GM21526 (cell line): ENCODE measurements at regions not wholly inside any gene's neighbourhood (a gene's known extent, or its start where the extent isn't known, plus 50 kb on each side); places are given as distances from the start of the nearest gene placed in this dataset.

ENCODE experiments used
- ATAC-seq: cut with Tn5 transposase; IDR thresholded peaks from one replicate; pipeline ENCODE4 v1.9.1; 2021; ENCODE audit warnings: moderate library complexity; ENCODE audit not compliant: unreplicated experiment, low FRiP score

DNA sequence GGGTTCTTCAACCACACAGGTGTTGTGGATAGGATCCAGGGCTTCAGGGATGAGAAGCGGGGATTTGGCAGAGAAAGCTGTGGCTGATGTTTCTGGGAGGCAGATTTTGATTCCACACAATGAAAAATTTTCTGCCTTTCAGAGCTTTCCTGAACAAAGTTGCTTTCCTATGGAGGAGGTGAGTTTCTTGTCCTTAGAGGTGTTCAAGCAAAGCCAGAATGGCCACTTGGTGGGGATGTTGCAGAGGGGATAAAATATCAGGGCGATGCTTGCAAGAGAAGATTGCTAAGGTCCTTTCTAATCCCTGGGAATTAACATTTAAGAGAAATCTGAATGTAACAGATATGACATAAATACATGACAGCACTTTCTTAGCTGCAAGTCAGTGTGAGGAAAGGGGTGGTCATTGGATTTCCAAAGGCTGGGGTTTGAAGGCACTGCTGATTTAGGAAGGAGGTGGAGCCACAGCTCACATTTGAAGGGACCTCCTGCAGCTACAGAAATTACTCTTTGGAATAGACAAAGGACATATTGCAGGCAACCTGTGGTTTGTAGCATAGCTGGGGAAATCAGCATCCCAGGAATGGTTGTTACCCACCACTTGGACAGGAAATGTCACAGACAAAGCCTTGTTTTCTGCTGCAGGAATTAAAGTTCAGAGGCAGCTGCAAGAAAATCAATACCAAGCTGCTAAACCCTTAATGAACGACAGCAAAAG is 271.1 kb upstream of the CHD6 start:
- ATAC-seq = no peak

DNA sequence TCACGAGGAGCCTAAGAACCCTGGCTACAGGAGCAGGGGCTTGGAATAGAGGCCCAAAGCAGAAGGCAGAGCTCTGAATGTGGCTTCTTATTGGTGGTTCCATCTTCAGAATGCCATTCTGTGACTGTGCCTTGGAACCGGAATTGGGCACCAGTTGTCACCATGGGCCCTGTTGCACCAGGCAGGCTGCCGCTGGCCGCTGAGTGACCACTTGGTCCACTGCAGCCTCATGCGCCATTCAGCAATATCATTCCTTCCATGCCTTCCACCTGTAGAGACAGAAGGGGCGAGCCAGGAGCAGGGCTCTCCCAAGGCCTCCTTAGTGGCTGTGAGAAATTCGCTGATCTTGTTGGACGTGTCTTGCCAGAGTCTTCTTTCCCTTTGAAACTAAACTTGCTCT is 270.3 kb upstream of the CHD6 start:
- ATAC-seq = no peak

DNA sequence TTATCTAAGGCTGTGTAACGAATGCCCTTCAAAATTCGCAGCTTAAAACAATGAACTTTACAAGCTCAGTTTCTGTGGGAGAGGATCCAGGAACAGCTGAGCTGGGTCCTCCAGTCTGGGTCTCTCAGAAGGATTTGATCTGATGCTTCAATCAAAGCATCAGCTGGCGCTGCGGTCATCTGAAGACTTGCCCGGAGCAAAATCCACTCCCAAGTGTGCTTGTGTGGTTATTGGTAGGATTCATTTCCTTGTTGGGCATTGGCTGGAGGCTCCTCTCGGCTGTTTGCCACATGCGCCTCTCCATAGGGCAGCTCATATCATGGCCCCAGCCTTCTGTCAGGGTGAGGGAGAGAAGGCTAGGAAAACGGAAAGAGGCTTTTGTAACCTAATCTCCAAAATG is 269.3 kb upstream of the CHD6 start:
- no peak for ATAC-seq

DNA sequence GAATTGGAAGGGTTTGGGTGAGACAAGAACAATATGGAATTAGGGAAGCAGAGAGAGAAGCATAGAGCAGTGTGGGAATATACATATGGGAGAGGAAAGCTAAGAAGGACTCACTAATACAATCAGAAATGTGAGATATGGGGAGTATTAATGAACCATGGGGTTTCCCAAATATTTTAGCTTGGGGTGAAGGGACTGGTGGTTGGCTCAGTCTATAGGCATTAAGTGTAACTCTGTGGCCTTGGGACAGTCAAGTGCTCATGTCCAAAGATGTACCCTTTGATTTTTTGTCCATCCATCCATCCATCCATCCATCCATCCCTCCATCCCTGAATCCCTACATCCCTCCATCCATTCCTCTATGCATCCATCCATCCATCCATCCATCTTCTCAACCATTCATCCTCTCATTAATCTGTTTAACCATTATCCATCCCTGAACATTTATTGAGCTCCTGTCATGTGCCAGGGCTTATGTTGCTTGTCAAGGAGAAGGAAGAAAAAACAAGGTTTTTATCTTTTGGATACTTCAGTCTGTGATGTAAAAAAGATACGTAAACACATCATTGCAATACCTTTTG is 263.4 kb upstream of the CHD6 start:
- ATAC-seq = no peak

DNA sequence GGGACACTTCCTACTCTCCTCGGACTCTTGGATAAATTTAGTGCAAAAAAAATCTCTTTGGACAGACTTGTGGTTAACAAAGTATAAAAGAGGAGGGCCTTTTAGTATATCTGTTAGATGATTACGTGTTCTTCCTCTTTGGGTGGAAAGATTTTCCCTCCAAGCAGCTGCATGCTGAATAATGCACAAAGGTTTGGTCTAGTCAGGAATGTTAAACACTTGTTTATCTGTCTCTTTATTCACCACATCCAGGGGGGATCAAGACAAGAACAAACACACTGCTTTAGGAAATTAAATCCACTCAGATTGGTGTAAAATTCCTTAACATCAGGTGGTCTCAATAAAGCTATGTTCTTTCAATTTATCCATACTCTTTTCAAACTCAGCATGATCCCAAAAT is 260.9 kb upstream of the CHD6 start:
- no peak for ATAC-seq

DNA sequence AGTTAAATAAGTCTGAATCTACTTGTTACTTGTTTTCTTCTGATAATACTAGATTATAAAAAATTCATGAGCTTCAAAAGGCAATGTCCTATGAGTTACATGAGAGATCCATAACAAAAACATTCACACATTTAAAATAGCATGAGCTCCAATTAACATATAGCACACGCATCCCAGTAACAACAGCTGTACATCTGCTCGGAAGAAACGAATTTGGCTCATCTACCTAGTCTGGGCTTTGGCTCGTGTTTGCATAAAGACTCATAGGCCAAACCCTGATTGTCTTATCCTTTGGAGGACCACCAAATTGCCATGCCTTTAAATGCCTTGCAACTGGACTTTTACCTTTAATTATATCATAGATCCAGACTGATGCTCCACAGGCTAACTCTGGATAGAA is 259.7 kb upstream of the CHD6 start:
- no peak for ATAC-seq

DNA sequence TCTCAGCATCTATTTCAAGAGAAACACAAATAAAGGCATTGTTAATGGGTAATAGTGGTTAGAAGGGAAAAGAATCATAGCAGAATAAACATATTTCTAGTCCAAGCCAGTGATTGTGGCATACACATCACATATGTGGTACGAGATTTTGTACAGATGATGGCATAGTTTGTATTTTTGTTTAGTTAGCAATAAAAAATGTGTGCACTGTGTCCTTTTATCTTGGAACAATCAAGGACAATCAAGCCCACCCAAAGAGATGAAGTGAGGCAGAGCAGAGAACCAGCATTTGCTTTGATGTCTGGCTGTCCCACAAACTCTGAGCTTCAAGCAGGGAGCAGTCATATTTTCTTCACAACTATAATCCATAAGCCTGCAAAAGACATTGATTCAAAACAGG is 256.5 kb upstream of the CHD6 start:
- ATAC-seq = no peak

DNA sequence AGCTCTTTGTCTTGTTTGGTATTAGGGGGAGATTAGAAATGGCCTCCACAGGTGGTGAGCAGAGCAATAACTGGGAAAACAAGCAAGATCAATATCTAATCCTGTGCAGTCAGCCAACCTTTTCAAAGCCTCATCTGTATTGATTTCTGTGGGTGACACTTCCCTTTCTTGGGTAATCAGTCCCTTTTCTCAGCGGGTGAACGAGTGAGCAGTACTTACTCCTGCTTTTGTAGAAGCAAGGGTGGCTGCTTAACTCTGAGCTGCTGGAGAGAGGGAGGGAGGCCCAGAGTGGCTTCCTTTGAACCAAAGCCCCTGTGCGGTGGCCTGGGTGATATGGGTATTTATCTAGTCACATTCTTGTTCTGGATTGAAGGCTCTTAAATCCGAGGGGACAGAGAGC is 254.8 kb upstream of the CHD6 start:
- no peak for ATAC-seq

DNA sequence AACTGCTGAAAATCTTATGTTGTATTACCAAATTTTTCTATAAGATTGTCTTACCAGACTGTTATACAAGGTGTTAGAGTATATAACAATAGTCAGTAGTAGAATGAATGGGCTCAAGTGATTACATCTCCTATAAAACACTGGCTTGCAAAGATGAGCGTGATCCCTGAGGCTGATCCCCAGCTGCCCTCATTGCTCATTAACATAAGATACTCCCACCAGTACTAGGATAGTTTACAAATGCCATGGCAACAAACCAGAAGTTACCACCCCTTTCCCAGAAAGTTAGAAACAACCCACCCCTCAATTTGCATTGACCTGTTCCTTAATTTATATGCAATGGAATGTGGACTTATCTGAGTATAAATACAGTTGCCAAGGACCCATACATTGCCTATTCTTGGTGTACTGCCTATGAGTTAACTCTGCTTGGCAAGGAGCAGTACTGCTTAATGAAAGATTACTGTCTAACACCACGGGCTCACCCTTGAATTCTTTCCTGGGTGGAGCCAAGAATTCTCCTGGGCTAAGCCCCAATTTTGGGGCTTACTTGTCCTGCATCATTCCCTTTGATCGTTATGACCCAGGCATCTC is 252.8 kb upstream of the CHD6 start:
- no peak for ATAC-seq

DNA sequence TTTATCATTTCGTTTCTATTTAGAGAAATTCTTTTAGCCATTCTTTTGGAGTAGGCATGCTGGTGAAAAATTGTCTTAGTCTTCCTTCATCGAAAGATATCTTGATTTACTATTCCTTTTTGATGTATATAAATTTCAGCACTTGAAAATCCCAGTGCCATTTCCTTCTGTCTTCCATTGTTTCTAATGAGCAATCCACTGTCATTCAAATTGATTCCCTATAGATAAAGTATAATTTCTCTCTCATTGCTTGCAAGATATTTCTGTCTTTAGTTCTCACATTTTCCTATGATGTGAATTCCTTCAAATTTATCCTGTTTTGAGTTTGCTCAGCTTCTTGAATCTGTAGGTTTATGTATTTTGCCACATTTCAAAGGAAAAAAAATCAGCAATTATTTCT is 251.1 kb upstream of the CHD6 start:
- no peak for ATAC-seq

DNA sequence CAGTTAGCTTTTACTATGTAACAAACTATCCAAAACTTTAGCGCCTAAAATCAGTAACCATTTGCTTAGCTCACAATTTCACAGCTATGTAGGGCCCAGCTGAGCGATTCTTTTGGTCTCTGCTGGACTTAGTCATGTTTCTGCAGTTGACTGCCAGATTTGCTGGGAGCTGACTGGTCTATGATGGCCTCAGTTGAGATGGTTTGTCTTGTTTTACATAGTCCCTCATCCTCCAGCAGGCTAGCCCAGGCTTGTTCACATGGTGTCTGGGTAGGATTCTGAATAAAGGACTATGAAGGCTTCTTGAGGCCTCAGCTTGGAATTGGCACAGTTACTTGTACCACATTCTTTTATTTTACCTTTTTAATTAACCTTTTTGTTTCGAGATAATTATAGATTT is 247.8 kb upstream of the CHD6 start:
- no peak for ATAC-seq

DNA sequence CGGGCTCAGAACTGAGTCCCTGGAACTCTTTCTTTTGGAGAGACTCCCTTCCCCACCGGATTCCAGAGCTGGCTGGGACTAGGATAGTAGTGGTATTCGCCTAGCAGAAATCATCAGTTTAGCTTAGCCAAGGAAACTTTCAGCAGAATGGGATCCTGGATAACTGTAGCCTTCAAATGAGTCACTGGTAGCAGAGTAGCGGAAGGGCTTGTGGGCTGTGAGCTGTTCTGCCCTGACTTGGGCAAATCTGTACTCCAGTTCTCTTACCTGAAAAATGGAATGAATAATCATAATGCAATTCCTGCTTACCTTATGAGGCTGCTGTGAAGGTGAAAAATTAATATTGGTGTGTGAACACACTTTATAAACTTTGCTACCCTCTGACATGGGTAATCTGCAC is 244.3 kb upstream of the CHD6 start:
- no peak for ATAC-seq

DNA sequence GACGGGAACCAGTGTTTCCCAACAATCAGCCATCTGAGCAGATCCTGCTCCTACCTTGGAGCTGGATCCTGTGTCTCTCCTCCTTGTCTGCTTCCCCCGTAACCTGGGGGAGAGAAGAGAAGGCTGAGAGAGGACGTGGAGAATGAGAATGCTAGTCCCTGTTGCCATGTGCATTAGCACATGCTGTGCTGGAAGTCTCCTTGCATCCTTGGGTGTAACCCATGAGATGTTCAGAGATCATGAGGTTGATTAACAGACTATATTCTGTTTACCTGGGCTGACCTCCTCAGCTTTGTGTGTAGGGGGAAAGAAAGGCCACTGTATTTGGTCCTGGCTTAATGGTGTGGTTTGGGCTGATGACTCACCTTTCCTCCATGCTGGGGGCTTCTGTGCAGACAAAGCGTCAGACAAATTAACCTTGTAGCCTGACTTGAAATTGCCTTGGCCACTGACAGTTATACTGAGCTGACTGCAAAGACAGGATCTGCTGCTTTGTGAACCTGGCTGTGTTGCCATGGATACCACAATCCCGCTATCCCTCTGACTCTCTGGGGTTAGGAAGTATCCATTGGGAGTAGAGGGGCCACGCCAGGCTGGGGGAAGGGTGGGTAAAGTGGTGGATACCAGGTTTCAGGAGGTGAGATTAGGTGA is 243.7 kb upstream of the CHD6 start:
- ATAC-seq = no peak

DNA sequence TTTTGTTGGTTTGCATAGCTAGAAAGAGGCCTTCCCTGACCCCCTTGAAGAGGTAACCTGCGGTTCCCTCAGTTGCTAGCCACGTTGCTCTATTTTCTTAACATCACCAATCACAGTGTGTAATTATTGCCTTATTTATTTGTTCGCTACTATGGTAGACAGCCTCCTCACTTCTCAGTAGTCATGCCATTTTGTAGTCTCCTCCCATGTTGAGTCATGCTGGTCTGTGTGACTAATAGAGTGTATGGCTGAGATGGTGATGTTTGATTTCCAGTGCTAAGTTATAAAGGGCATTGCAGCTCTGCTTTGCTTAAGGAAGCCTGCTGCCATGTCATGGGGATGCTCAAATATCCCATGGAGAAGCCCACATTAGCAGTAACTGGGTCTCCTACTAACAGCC is 236.6 kb upstream of the CHD6 start:
- ATAC-seq = no peak

DNA sequence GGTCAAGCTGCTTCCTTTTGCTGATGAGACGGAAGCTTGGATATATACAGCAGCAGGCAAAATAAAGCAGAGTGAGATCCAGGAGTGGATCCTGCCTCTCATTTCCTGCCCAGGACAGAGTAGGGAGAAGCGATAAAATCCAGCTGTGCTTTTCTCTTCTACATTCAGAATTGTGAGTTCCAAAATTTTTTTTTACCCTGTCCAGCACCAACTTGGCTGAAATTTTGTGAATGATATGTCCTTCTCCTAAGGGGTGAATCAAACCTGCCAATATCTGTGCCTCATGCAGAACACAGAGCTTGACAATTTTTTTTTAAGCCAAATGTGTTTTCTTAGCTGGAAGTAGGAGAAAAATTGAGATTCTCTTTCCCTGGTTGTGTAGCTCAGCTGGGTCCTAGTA is 235.6 kb upstream of the CHD6 start:
- no peak for ATAC-seq

DNA sequence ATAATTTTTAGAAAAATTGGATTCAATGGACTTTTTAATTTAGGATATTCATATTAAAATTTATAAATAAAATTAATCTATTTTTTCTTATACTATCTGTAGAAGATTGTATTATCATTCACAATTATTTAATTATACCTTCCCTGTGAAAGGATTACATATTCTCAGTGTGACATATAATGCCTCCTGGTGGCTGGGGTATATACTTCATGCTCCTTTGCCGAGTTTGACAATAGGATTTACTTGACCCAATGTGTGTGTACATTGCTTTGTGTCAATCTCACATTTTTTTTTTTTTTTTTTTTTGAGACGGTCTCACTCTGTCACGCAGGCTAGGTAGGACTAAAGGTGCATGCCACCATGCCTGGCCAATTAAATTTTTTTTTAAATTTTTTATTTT is 230.0 kb upstream of the CHD6 start:
- ATAC-seq = no peak

DNA sequence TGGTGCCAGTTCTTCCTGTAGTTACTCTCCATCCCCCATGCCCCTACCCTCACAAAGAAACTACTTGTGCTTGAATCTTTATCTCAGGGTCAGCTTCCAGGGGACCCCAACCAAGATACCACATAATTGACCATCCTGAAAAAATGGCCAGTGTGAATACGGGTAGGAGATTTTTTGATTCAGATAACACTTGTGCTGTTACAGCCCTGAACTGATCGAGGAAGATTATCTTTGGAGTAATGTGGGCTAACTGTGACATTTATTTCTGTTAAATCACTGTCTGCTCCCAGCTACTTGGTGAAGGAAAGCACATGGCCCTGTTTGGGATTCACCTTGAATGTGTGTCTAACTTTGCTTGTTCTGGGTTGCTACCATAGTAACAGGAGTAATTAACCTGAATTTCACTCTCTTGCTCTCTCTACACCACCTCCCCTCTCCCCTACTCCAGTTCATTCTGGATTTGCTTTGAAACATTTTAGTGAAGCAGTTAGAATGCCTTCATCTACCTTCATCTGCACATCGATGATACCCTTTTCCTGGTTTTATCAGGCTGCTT is 219.6 kb upstream of the CHD6 start:
- no peak for ATAC-seq

DNA sequence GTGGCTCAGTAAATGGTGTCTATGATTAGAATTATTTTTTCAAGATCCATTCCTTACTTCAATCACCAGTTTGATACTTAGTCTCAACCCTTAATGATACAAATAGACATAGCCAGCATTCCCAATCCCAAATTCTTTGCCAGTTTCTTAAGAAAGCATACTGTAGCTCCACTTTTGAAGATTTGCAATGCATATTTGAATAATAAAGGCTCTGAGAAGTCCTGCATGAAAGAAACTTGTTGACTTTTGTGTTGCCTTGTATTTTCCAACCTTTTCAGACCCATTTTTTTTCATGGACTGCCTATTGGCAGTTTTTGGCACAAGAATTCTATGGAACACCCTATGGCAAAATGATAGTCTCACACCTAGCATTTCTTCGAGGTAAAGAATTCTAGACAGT is 215.6 kb upstream of the CHD6 start:
- ATAC-seq = no peak

DNA sequence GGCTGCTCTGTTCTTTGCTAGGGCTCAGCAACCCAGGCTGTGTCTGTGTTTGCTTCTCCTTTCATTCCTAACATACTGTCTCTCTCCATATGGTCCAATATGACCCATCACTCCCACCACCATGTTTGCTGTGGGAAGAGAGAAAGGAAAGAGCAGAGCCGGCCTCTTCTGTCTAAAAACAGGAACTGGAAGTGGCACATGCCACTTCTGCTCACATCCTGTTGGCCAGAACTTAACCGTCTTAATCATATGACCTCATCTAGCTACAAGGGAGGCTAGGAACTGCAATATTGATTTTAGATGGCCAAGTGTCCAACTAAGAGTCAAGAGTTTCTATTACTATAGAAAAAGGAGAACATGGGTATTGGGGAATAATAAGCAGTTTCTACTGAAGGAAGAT is 212.5 kb upstream of the CHD6 start:
- ATAC-seq = no peak

DNA sequence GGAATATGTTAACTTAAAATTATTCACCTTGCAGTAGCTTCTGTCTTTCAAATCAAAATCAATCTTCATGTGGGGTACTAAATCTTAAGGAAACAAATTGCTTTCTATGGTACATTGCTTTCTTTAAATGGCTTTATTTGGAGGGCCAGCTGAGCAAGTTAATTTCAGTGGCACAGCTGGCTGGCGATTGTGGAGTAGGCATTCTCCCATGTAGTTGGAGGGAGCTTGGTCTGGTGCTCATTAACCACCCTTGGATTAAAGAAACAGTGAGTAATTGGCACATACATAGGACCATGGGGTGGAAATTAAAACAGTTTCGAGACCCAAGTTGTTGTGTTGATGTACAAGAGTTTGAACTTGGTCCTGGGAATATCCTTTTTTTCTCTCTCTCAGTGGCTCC is 201.3 kb upstream of the CHD6 start:
- no peak for ATAC-seq

DNA sequence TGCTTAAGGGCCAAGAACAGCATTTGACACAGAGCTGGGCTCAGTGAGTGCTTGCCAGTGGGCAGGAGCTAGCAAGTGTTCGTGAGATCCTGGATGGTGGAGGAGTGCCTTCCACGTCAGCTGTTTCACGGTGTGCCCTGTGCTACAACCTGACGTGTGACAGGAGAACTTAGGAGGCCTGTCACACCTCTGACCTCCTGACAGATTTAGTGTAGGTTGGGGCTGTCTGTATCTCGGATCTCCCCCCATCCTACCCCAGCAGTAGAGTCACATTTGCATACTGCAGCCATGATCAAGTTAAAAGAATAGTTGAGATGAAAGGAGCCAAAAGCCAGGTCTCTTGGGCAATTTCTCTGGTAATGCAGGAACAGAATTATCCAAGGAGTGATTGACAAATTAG is 200.8 kb upstream of the CHD6 start:
- no peak for ATAC-seq

DNA sequence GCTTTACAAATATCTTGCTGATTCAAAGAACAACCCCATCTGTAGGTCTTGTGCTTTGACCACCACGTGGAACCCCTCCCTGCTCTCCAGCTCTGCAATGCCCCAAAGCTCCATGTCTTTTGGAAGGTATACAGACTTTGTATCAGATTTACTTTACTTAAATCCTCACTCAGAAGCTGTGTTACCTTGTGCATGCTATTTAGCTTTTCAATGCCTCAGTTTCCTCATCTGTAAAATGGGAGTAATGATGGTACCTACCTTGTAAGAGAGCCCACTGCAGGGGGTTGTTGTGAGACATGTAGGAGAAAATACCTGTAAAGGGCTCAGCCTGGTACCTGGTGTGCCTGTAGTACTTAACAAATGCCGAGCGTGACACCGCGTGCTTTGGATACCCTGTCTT is 200.2 kb upstream of the CHD6 start:
- no peak for ATAC-seq
